H9 (cell line): ENCODE measurements at regions not wholly inside any gene's neighbourhood (a gene's known extent, or its start where the extent isn't known, plus 50 kb on each side); places are given as distances from the start of the nearest gene placed in this dataset.
"Not testable (repeated sequence)": the region's sequence is repeated elsewhere in the genome, so short reads cannot be mapped to it uniquely, and the experiment has no call there.

Source experiments
- DNase-seq: peaks from one replicate; pipeline ENCODE4 v3.0.0-alpha.2; 2017
- H2AFZ ChIP-seq: one replicate; pipeline ENCODE4 v1.6.1; 2013; ENCODE audit warnings: mild to moderate bottlenecking, low read length, control low read depth, moderate library complexity
- H2AK5ac ChIP-seq: 2 replicates; pipeline ENCODE4 v1.6.1; 2013; ENCODE audit warnings: low read length, control low read depth, mixed read lengths; ENCODE audit not compliant: insufficient read length
- H2BK120ac ChIP-seq: one replicate; pipeline ENCODE4 v1.6.1; 2013; ENCODE audit warnings: low read depth, mild to moderate bottlenecking, low read length, control low read depth, inconsistent platforms; ENCODE audit not compliant: poor library complexity, severe bottlenecking
- H2BK12ac ChIP-seq: 2 replicates; pipeline ENCODE4 v1.6.1; 2013; ENCODE audit warnings: low read length, control low read depth, mixed read lengths, low read depth; ENCODE audit not compliant: insufficient read length
- H2BK15ac ChIP-seq: 2 replicates; pipeline ENCODE4 v1.6.1; 2013; ENCODE audit warnings: low read depth, low read length, control low read depth
- H2BK20ac ChIP-seq: one replicate; pipeline ENCODE4 v1.6.1; 2013; ENCODE audit warnings: low read depth, mild to moderate bottlenecking, low read length, control low read depth, inconsistent platforms; ENCODE audit not compliant: poor library complexity, severe bottlenecking
- H2BK5ac ChIP-seq: 2 replicates; pipeline ENCODE4 v1.6.1; 2013; ENCODE audit warnings: low read length, control low read depth, mixed read lengths; ENCODE audit not compliant: insufficient read length
- H3K14ac ChIP-seq: 2 replicates; pipeline ENCODE4 v1.6.1; 2013; ENCODE audit warnings: low read length, control low read depth; ENCODE audit not compliant: insufficient read depth
- H3K18ac ChIP-seq: 2 replicates; pipeline ENCODE4 v1.6.1; 2013; ENCODE audit warnings: low read depth, mild to moderate bottlenecking, mixed read lengths, low read length, control low read depth; ENCODE audit not compliant: insufficient read length
- H3K23ac ChIP-seq: 2 replicates; pipeline ENCODE4 v1.6.1; 2013; ENCODE audit warnings: low read length, control low read depth, mixed read lengths, low read depth; ENCODE audit not compliant: insufficient read length
- H3K23me2 ChIP-seq: 2 replicates; pipeline ENCODE4 v1.6.1; 2013; ENCODE audit warnings: low read depth, mild to moderate bottlenecking, mixed read lengths, low read length, control low read depth; ENCODE audit not compliant: insufficient read length, poor library complexity, severe bottlenecking
- H3K27ac ChIP-seq: 2 replicates; pipeline ENCODE4 v1.5.1; 2013; ENCODE audit warnings: low read length, control low read depth, mixed read lengths, low read depth; ENCODE audit not compliant: insufficient read length
- H3K27me3 ChIP-seq: 2 replicates; pipeline ENCODE4 v1.6.1; 2013; ENCODE audit warnings: low read length, control low read depth, inconsistent platforms; ENCODE audit not compliant: insufficient read depth
- H3K4ac ChIP-seq: 2 replicates; pipeline ENCODE4 v1.6.1; 2013; ENCODE audit warnings: low read depth, mild to moderate bottlenecking, control low read depth, inconsistent platforms, low read length, moderate library complexity
- H3K4me1 ChIP-seq: 2 replicates; pipeline ENCODE4 v1.6.1; 2013; ENCODE audit warnings: low read length, control low read depth, inconsistent platforms; ENCODE audit not compliant: insufficient read depth
- H3K4me2 ChIP-seq: 2 replicates; pipeline ENCODE4 v1.6.1; 2013; ENCODE audit warnings: low read length, control low read depth, mixed read lengths; ENCODE audit not compliant: insufficient read length, insufficient read depth
- H3K56ac ChIP-seq: 2 replicates; pipeline ENCODE4 v1.6.1; 2013; ENCODE audit warnings: low read depth, mild to moderate bottlenecking, mixed read lengths, low read length, control low read depth; ENCODE audit not compliant: insufficient read length
- H3K79me1 ChIP-seq: 2 replicates; pipeline ENCODE4 v1.6.1; 2013; ENCODE audit warnings: low read depth, mild to moderate bottlenecking, moderate library complexity, low read length, control low read depth, inconsistent platforms; ENCODE audit not compliant: insufficient read depth, poor library complexity, severe bottlenecking
- H3K79me2 ChIP-seq: 2 replicates; pipeline ENCODE4 v1.6.1; 2013; ENCODE audit warnings: low read length, control low read depth, inconsistent platforms; ENCODE audit not compliant: insufficient read depth
- H3K9ac ChIP-seq: 2 replicates; pipeline ENCODE4 v1.6.1; 2013; ENCODE audit warnings: low read length, control low read depth, mixed read lengths; ENCODE audit not compliant: insufficient read length; ENCODE audit errors: extremely low read depth
- H3K9me3 ChIP-seq: one replicate; pipeline ENCODE4 v1.6.1; 2013; ENCODE audit warnings: low read depth, low read length, inconsistent platforms; ENCODE audit not compliant: control insufficient read depth
- H3T11ph ChIP-seq: one replicate; pipeline ENCODE4 v1.6.1; 2013; ENCODE audit warnings: mild to moderate bottlenecking, low read length, control low read depth, inconsistent platforms
- H4K20me1 ChIP-seq: one replicate; pipeline ENCODE4 v1.6.1; 2013; ENCODE audit not compliant: control insufficient read depth, insufficient read length, insufficient read depth
- H4K5ac ChIP-seq: 2 replicates; pipeline ENCODE4 v1.6.1; 2013; ENCODE audit warnings: low read depth, mild to moderate bottlenecking, mixed read lengths, low read length, control low read depth; ENCODE audit not compliant: insufficient read length
- H4K8ac ChIP-seq: replicated peaks from 2 replicates; pipeline ENCODE4 v1.6.1; 2013; ENCODE audit warnings: low read length, control low read depth, mixed read lengths, low read depth; ENCODE audit not compliant: insufficient read length
- H4K91ac ChIP-seq: 2 replicates; pipeline ENCODE4 v1.6.1; 2013; ENCODE audit warnings: low read depth, mild to moderate bottlenecking, moderate library complexity, mixed read lengths, low read length, control low read depth; ENCODE audit not compliant: insufficient read length
- H3K27ac Mint-ChIP-seq, 3 experiments: 2 replicates in 2 of 3; 3 replicates in 1 of 3; pipeline ENCODE4 v1.8.0; 2020 to 2021; ENCODE audit warnings: mixed read lengths in 3 of 3, mild to moderate bottlenecking in 1 of 3, moderate library complexity in 1 of 3
- H3K27me3 Mint-ChIP-seq: 2 replicates; pipeline ENCODE4 v1.8.0; 2021; ENCODE audit warnings: low read depth, mild to moderate bottlenecking, moderate library complexity, mixed read lengths
- H3K36me3 Mint-ChIP-seq, 3 experiments: 2 replicates in 2 of 3; 3 replicates in 1 of 3; pipeline ENCODE4 v1.8.0; 2020 to 2021; ENCODE audit warnings: low read depth in 3 of 3, mixed read lengths in 3 of 3; ENCODE audit not compliant: insufficient read depth in 1 of 3
- H3K4me1 Mint-ChIP-seq, 2 experiments: 2 replicates each; pipeline ENCODE4 v1.8.0; 2020; ENCODE audit warnings: mixed read lengths in 2 of 2
- H3K4me3 Mint-ChIP-seq, 2 experiments: 2 replicates in 1 of 2; 3 replicates in 1 of 2; pipeline ENCODE4 v1.8.0; 2020 to 2021; ENCODE audit warnings: mild to moderate bottlenecking in 2 of 2, mixed read lengths in 2 of 2, moderate library complexity in 1 of 2
- H3K9me3 Mint-ChIP-seq, 2 experiments: 2 replicates in 1 of 2; 3 replicates in 1 of 2; pipeline ENCODE4 v1.8.0; 2020; ENCODE audit warnings: mild to moderate bottlenecking in 2 of 2, mixed read lengths in 2 of 2, moderate library complexity in 1 of 2
- WGBS: extraction: QIAGEN DNeasy Blood & Tissue Kit; methylation state at CpG from one replicate; pipeline ENCODE4 v1.1.7; 2013; ENCODE audit warnings: missing lambda C conversion rate, low lambda C conversion rate, mixed read lengths; ENCODE audit not compliant: insufficient read length; ENCODE audit errors: extremely low coverage; 5-methylcytosine and 5-hydroxymethylcytosine counted together
- TF ChIP-seq, protein P1 (sequence below): fragments of 200-600 bp; sonication (generic); conservative IDR thresholded peaks from 3 replicates; pipeline ENCODE4 v1.8.0; 2021; ENCODE audit warnings: antibody characterized with exemption, mild to moderate bottlenecking

DNA sequence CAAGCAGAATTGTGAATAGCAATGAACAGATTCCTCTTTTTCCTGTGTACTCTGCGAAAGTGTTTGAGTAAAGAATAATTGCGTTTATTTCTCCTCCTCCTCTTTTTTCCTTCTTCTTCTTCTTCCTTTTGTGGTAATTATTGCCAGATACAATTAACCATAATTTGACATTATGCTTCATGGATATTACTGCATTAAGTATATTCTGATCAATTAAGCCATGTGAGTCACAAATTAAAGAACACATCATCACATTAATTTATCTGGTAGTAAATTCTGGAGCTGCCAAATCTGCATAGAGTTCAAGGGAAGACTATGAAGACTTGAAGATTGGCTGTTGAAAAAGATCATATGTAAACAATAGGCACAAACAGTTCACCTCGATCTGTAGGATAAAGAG lies 72.9 kb upstream of the TFPI start:
- Histone ChIP-seq H4K5ac (no peak overlapping the region), H3K23ac (no peak overlapping the region), H2AFZ (no peak overlapping the region), H3K9me3 (no peaks in the 10 kb centered on the region), H2BK5ac (no peak overlapping the region), H3K9ac (no peak overlapping the region), H2BK15ac (no peak overlapping the region), H2BK20ac (no peak overlapping the region), H4K20me1 (no peaks in the 10 kb centered on the region), H3T11ph (no peak overlapping the region), H3K4me2 (no peak overlapping the region), H3K23me2 (no peaks in the 10 kb centered on the region), H3K14ac (no peak overlapping the region), H3K4ac (no peak overlapping the region), H3K27me3 (no peaks in the 10 kb centered on the region), H3K56ac (no peak overlapping the region), H2BK120ac (no peak overlapping the region), H3K4me1 (no peaks in the 10 kb centered on the region; the same call in 1 of the 2 replicates), H3K27ac (no peak overlapping the region), H3K79me1 (no peaks in the 10 kb centered on the region), H3K18ac (no peak overlapping the region), H3K79me2 (no peaks in the 10 kb centered on the region), H4K91ac (no peak overlapping the region), H2BK12ac (no peak overlapping the region), H2AK5ac (no peak overlapping the region), H4K8ac (no peak overlapping the region)
- no peak for DNase-seq
- Mint-ChIP-seq H3K9me3 (peaks cover 15 to 18% of the 10 kb centered on the region in 2 experiments; a peak in 4 of 5 replicates), H3K36me3 (peaks cover 12 to 24% (median 19%) of the 10 kb centered on the region in 3 experiments; a peak in 6 of 7 replicates), H3K27me3 (peaks cover 8% of the 10 kb centered on the region), H3K4me1 (peaks cover 13 to 20% of the 10 kb centered on the region in 2 experiments), H3K4me3 (no peak overlapping the region), H3K27ac (no peak overlapping the region)
- no CpG with 5 or more reads among the region's 3 CpGs for WGBS
- TF ChIP-seq, protein P1, sequence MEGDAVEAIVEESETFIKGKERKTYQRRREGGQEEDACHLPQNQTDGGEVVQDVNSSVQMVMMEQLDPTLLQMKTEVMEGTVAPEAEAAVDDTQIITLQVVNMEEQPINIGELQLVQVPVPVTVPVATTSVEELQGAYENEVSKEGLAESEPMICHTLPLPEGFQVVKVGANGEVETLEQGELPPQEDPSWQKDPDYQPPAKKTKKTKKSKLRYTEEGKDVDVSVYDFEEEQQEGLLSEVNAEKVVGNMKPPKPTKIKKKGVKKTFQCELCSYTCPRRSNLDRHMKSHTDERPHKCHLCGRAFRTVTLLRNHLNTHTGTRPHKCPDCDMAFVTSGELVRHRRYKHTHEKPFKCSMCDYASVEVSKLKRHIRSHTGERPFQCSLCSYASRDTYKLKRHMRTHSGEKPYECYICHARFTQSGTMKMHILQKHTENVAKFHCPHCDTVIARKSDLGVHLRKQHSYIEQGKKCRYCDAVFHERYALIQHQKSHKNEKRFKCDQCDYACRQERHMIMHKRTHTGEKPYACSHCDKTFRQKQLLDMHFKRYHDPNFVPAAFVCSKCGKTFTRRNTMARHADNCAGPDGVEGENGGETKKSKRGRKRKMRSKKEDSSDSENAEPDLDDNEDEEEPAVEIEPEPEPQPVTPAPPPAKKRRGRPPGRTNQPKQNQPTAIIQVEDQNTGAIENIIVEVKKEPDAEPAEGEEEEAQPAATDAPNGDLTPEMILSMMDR = no peak

DNA sequence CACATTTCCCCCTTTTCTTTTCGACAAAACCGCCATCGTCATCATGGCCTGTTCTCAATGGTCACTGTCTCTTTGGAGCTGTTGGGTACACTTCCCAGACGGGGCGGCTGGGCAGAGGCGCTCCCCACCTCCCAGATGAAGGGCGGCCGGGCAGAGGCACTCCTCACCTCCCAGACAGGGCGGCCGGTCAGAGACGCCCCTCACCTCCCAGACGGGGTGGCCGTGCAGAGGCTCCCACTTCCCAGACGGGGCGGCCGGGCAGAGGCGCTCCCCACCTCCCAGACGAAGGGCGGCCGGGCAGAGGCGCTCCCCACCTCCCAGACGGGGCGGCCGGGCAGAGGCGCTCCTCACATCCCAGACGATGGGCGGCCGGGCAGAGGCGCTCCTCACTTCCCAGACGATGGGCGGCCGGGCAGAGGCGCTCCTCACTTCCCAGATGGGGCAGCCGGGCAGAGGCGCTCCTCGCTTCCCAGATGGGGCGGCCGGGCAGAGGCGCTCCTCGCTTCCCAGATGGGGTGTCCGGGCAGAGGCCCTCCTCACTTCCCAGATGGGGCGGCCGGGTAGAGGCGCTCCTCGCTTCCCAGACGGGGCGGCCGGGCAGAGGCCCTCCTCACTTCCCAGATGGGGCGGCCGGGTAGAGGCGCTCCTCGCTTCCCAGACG lies 82.6 kb upstream of the TFPI start:
- H3K23ac ChIP-seq, H2BK12ac ChIP-seq, DNase-seq, H3K4ac ChIP-seq, H4K20me1 ChIP-seq, H3K23me2 ChIP-seq, H3K27ac Mint-ChIP-seq, H3K79me2 ChIP-seq, H3K27me3 Mint-ChIP-seq, H3K9me3 ChIP-seq, H2AK5ac ChIP-seq, H3K18ac ChIP-seq, H3K14ac ChIP-seq, H2BK20ac ChIP-seq, H4K5ac ChIP-seq, H3K4me3 Mint-ChIP-seq, H3K27me3 ChIP-seq, H3K9ac ChIP-seq, H4K91ac ChIP-seq, H2BK5ac ChIP-seq, H4K8ac ChIP-seq, H3T11ph ChIP-seq, H2BK15ac ChIP-seq, H3K56ac ChIP-seq, H2BK120ac ChIP-seq, H2AFZ ChIP-seq, H3K79me1 ChIP-seq, H3K4me1 ChIP-seq, H3K4me2 ChIP-seq, H3K27ac ChIP-seq, H3K4me1 Mint-ChIP-seq: not testable (repeated sequence)
- peaks cover 24 to 27% of the 10 kb centered on the region in 2 experiments for H3K9me3 Mint-ChIP-seq
- no CpG with 5 or more reads among the region's 53 CpGs for WGBS
- H3K36me3 Mint-ChIP-seq = peaks cover 12 to 45% (median 27%) of the 10 kb centered on the region in 3 experiments
